ENCODE measurements at regions not wholly inside any gene's neighbourhood (a gene's known extent, or its start where the extent isn't known, plus 50 kb on each side); places are given as distances from the start of the nearest gene placed in this dataset.

- no peak overlapping the region for H3K4me3 Mint-ChIP-seq
- ATAC-seq (replicated peaks in 1 of 2) (no peak), DNase-seq (no peak)
- peaks cover 0 to 2% of the 10 kb centered on the region in 2 donors for H3K9me3 Mint-ChIP-seq
- H3K27ac Mint-ChIP-seq = no peak overlapping the region
- H3K36me3 Mint-ChIP-seq (ENCODE audit: insufficient read depth in 2 of 2) = no peaks in the 10 kb centered on the region
- no peaks in the 10 kb centered on the region for H3K4me1 Mint-ChIP-seq (ENCODE audit: low read depth)
- H3K27me3 Mint-ChIP-seq (ENCODE audit: low read depth) = no peaks in the 10 kb centered on the region
These were observed 168.8 kb upstream of the SLC27A6 start for GRCh38 chr5:128796506-128796905.

GRCh38 chr5:128798871-128799270, 166.4 kb upstream of the SLC27A6 start:
- Mint-ChIP-seq H3K4me3 (no peak overlapping the region), H3K27ac (no peak overlapping the region), H3K4me1 (ENCODE audit: low read depth) (no peaks in the 10 kb centered on the region), H3K36me3 (ENCODE audit: insufficient read depth in 2 of 2) (no peaks in the 10 kb centered on the region), H3K27me3 (ENCODE audit: low read depth) (no peaks in the 10 kb centered on the region), H3K9me3 (peaks cover 0 to 2% of the 10 kb centered on the region in 2 donors)
- no peak for DNase-seq
- ATAC-seq (replicated peaks in 1 of 2) = no peak

GRCh38 chr5:128799945-128800344, 165.3 kb upstream of the SLC27A6 start:
- DNase-seq = no peak
- Mint-ChIP-seq H3K27me3 (ENCODE audit: low read depth) (no peaks in the 10 kb centered on the region), H3K9me3 (peaks cover 0 to 2% of the 10 kb centered on the region in 2 donors)

GRCh38 chr5:128800377-128800776, 164.9 kb upstream of the SLC27A6 start:
- DNase-seq (no peak), ATAC-seq (replicated peaks in 1 of 2) (no peak)
- no peak overlapping the region for H3K27ac Mint-ChIP-seq
- H3K9me3 Mint-ChIP-seq = peaks cover 0 to 2% of the 10 kb centered on the region in 2 donors
- H3K36me3 Mint-ChIP-seq (ENCODE audit: insufficient read depth in 2 of 2) = no peaks in the 10 kb centered on the region
- no peaks in the 10 kb centered on the region for H3K27me3 Mint-ChIP-seq (ENCODE audit: low read depth)
- no peaks in the 10 kb centered on the region for H3K4me1 Mint-ChIP-seq (ENCODE audit: low read depth)
- no peak overlapping the region for H3K4me3 Mint-ChIP-seq

More at GRCh38 chr5:128799945-128800344, 165.3 kb upstream of the SLC27A6 start:
- Mint-ChIP-seq H3K27ac (no peak overlapping the region), H3K4me3 (no peak overlapping the region), H3K36me3 (ENCODE audit: insufficient read depth in 2 of 2) (no peaks in the 10 kb centered on the region), H3K4me1 (ENCODE audit: low read depth) (no peaks in the 10 kb centered on the region)
- no peak for ATAC-seq (replicated peaks in 1 of 2)

GRCh38 chr5:128813317-128814070, 151.8 kb upstream of the SLC27A6 start:
- DNase-seq (no peak), ATAC-seq (replicated peaks in 1 of 2) (no peak)
- Mint-ChIP-seq H3K27me3 (ENCODE audit: low read depth) (no peaks in the 10 kb centered on the region), H3K4me3 (no peak overlapping the region), H3K9me3 (peaks cover 5% of the 10 kb centered on the region in 2 donors), H3K4me1 (ENCODE audit: low read depth) (no peaks in the 10 kb centered on the region), H3K27ac (no peak overlapping the region), H3K36me3 (ENCODE audit: insufficient read depth in 2 of 2) (no peaks in the 10 kb centered on the region)

GRCh38 chr5:128815201-128815600, 150.1 kb upstream of the SLC27A6 start:
- no peaks in the 10 kb centered on the region for H3K4me1 Mint-ChIP-seq (ENCODE audit: low read depth)
- no peak overlapping the region for H3K4me3 Mint-ChIP-seq
- ATAC-seq (replicated peaks in 1 of 2) (no peak), DNase-seq (no peak)
- no peaks in the 10 kb centered on the region for H3K36me3 Mint-ChIP-seq (ENCODE audit: insufficient read depth in 2 of 2)
- no peaks in the 10 kb centered on the region for H3K27me3 Mint-ChIP-seq (ENCODE audit: low read depth)
- no peak overlapping the region for H3K27ac Mint-ChIP-seq
- peaks cover 2 to 5% of the 10 kb centered on the region in 2 donors for H3K9me3 Mint-ChIP-seq

- H3K36me3 Mint-ChIP-seq (ENCODE audit: insufficient read depth in 2 of 2) = no peaks in the 10 kb centered on the region
- no peak for ATAC-seq (replicated peaks in 1 of 2)
- H3K27ac Mint-ChIP-seq = no peak overlapping the region
- H3K4me3 Mint-ChIP-seq = no peak overlapping the region
- no peaks in the 10 kb centered on the region for H3K4me1 Mint-ChIP-seq (ENCODE audit: low read depth)
- DNase-seq = no peak
- no peaks in the 10 kb centered on the region for H3K27me3 Mint-ChIP-seq (ENCODE audit: low read depth)
- H3K9me3 Mint-ChIP-seq = peaks cover 0 to 4% of the 10 kb centered on the region in 2 donors
These were observed 139.5 kb upstream of the SLC27A6 start for GRCh38 chr5:128825826-128826225.

GRCh38 chr5:128826275-128826674, 139.0 kb upstream of the SLC27A6 start:
- H3K4me1 Mint-ChIP-seq (ENCODE audit: low read depth) = no peaks in the 10 kb centered on the region
- H3K4me3 Mint-ChIP-seq = no peak overlapping the region
- H3K9me3 Mint-ChIP-seq = peaks cover 0 to 4% of the 10 kb centered on the region in 2 donors

GRCh38 chr5:128836571-128836970, 128.7 kb upstream of the SLC27A6 start:
- Mint-ChIP-seq H3K27ac (no peak overlapping the region), H3K4me3 (no peak overlapping the region), H3K27me3 (ENCODE audit: low read depth) (no peaks in the 10 kb centered on the region), H3K36me3 (ENCODE audit: insufficient read depth in 2 of 2) (no peaks in the 10 kb centered on the region), H3K4me1 (ENCODE audit: low read depth) (no peaks in the 10 kb centered on the region), H3K9me3 (no peaks in the 10 kb centered on the region)
- no peak for DNase-seq
- no peak for ATAC-seq (replicated peaks in 1 of 2)

More at GRCh38 chr5:128826275-128826674, 139.0 kb upstream of the SLC27A6 start:
- no peak for DNase-seq
- H3K36me3 Mint-ChIP-seq (ENCODE audit: insufficient read depth in 2 of 2) = no peaks in the 10 kb centered on the region
- no peak for ATAC-seq (replicated peaks in 1 of 2)
- H3K27me3 Mint-ChIP-seq (ENCODE audit: low read depth) = no peaks in the 10 kb centered on the region
- no peak overlapping the region for H3K27ac Mint-ChIP-seq

GRCh38 chr5:128838623-128839022, 126.7 kb upstream of the SLC27A6 start:
- DNase-seq (no peak), ATAC-seq (replicated peaks in 1 of 2) (no peak)
- no peaks in the 10 kb centered on the region for H3K4me1 Mint-ChIP-seq (ENCODE audit: low read depth)
- no peak overlapping the region for H3K4me3 Mint-ChIP-seq
- H3K9me3 Mint-ChIP-seq = peaks cover 0 to 3% of the 10 kb centered on the region in 2 donors
- H3K27ac Mint-ChIP-seq = no peak overlapping the region
- no peaks in the 10 kb centered on the region for H3K36me3 Mint-ChIP-seq (ENCODE audit: insufficient read depth in 2 of 2)
- H3K27me3 Mint-ChIP-seq (ENCODE audit: low read depth) = no peaks in the 10 kb centered on the region

- Mint-ChIP-seq H3K4me1 (ENCODE audit: low read depth) (no peaks in the 10 kb centered on the region), H3K9me3 (peaks cover 0 to 3% of the 10 kb centered on the region in 2 donors), H3K36me3 (ENCODE audit: insufficient read depth in 2 of 2) (no peaks in the 10 kb centered on the region), H3K27ac (no peak overlapping the region), H3K4me3 (no peak overlapping the region), H3K27me3 (ENCODE audit: low read depth) (no peaks in the 10 kb centered on the region)
- ATAC-seq (replicated peaks in 1 of 2) (no peak), DNase-seq (no peak)
These were observed 123.0 kb upstream of the SLC27A6 start for GRCh38 chr5:128842241-128842640.

GRCh38 chr5:128844354-128844923, 120.8 kb upstream of the SLC27A6 start:
- Mint-ChIP-seq H3K4me3 (no peak overlapping the region), H3K36me3 (ENCODE audit: insufficient read depth in 2 of 2) (peaks cover 0 to 3% of the 10 kb centered on the region in 2 donors)

GRCh38 chr5:128850049-128850448, 115.2 kb upstream of the SLC27A6 start:
- H3K4me1 Mint-ChIP-seq (ENCODE audit: low read depth) = no peaks in the 10 kb centered on the region
- no peaks in the 10 kb centered on the region for H3K27me3 Mint-ChIP-seq (ENCODE audit: low read depth)
- peaks cover 3 to 6% of the 10 kb centered on the region in 2 donors for H3K36me3 Mint-ChIP-seq (ENCODE audit: insufficient read depth in 2 of 2)
- H3K27ac Mint-ChIP-seq = no peak overlapping the region
- peaks cover 8 to 9% of the 10 kb centered on the region in 2 donors for H3K9me3 Mint-ChIP-seq
- no peak for ATAC-seq (replicated peaks in 1 of 2)
- no peak for DNase-seq
- no peak overlapping the region for H3K4me3 Mint-ChIP-seq

More at GRCh38 chr5:128844354-128844923, 120.8 kb upstream of the SLC27A6 start:
- no peak for DNase-seq
- Mint-ChIP-seq H3K27ac (no peak overlapping the region), H3K4me1 (ENCODE audit: low read depth) (no peaks in the 10 kb centered on the region), H3K9me3 (peaks cover 4 to 5% of the 10 kb centered on the region in 2 donors), H3K27me3 (ENCODE audit: low read depth) (no peaks in the 10 kb centered on the region)
- no peak for ATAC-seq (replicated peaks in 1 of 2)
